NCI-H1694 (cell line): ENCODE measurements at regions not wholly inside any gene's neighbourhood (a gene's known extent, or its start where the extent isn't known, plus 50 kb on each side); places are given as distances from the start of the nearest gene placed in this dataset.

Experiments
- DNase-seq: peaks from one replicate; lab custom pipeline; 2025; lab: John Stamatoyannopoulos, UW

GRCh38 chr12:43294916-43295315 lies 257.1 kb downstream of the ADAMTS20 start:
- no peak for DNase-seq

- no peak for DNase-seq
These were observed 257.9 kb downstream of the ADAMTS20 start for GRCh38 chr12:43294147-43294546.

- DNase-seq = no peak
These were observed 258.6 kb downstream of the ADAMTS20 start for GRCh38 chr12:43293396-43293795.

- DNase-seq = no peak
These were observed 259.3 kb downstream of the ADAMTS20 start for GRCh38 chr12:43292699-43293098.

GRCh38 chr12:43291516-43291915 lies 260.5 kb downstream of the ADAMTS20 start:
- DNase-seq = no peak

- no peak for DNase-seq
These were observed 261.2 kb downstream of the ADAMTS20 start for GRCh38 chr12:43290836-43291235.

- DNase-seq = no peak
These were observed 262.6 kb downstream of the ADAMTS20 start for GRCh38 chr12:43289426-43289801.

- no peak for DNase-seq
These were observed 263.2 kb downstream of the ADAMTS20 start for GRCh38 chr12:43288671-43289425.

GRCh38 chr12:43287706-43288383 lies 264.2 kb downstream of the ADAMTS20 start:
- no peak for DNase-seq

- DNase-seq = no peak
These were observed 265.0 kb downstream of the ADAMTS20 start for GRCh38 chr12:43286986-43287385.

GRCh38 chr12:43285159-43285598 lies 266.8 kb downstream of the ADAMTS20 start:
- DNase-seq = no peak

GRCh38 chr12:43284486-43285158 lies 267.4 kb downstream of the ADAMTS20 start:
- DNase-seq = no peak

GRCh38 chr12:43283206-43283605 lies 268.8 kb downstream of the ADAMTS20 start:
- DNase-seq = no peak

GRCh38 chr12:43282106-43282505 lies 269.9 kb downstream of the ADAMTS20 start:
- peak; percentile 13 for DNase-seq

- DNase-seq = no peak
These were observed 270.4 kb downstream of the ADAMTS20 start for GRCh38 chr12:43281563-43281962.

GRCh38 chr12:43278541-43278832 lies 273.5 kb downstream of the ADAMTS20 start:
- no peak for DNase-seq

GRCh38 chr12:43277651-43278540 lies 274.1 kb downstream of the ADAMTS20 start:
- DNase-seq = no peak

GRCh38 chr12:43273467-43273866 lies 278.5 kb downstream of the ADAMTS20 start:
- DNase-seq = no peak

GRCh38 chr12:43271659-43272058 lies 280.3 kb downstream of the ADAMTS20 start:
- no peak for DNase-seq

- no peak for DNase-seq
These were observed 284.2 kb downstream of the ADAMTS20 start for GRCh38 chr12:43267818-43268217.

GRCh38 chr12:43261701-43262100 lies 290.3 kb downstream of the ADAMTS20 start:
- no peak for DNase-seq

GRCh38 chr12:43255522-43256111 lies 296.4 kb downstream of the ADAMTS20 start:
- no peak for DNase-seq
